Osteocyte (in vitro differentiated cells): ENCODE measurements at regions not wholly inside any gene's neighbourhood (a gene's known extent, or its start where the extent isn't known, plus 50 kb on each side); places are given as distances from the start of the nearest gene placed in this dataset.

Source experiments
- DNase-seq: peaks from one replicate; pipeline ENCODE4 v3.0.0; 2021; ENCODE audit warnings: mixed read lengths; ENCODE audit not compliant: unreplicated experiment; ENCODE audit errors: extremely low spot score
- H3K27ac Mint-ChIP-seq: one replicate; pipeline ENCODE4 v1.8.0; 2021; ENCODE audit warnings: mild to moderate bottlenecking, mixed read lengths; ENCODE audit not compliant: unreplicated experiment
- H3K27me3 Mint-ChIP-seq: one replicate; pipeline ENCODE4 v1.8.0; 2021; ENCODE audit warnings: mixed read lengths; ENCODE audit not compliant: unreplicated experiment
- H3K36me3 Mint-ChIP-seq: one replicate; pipeline ENCODE4 v1.8.0; 2021; ENCODE audit warnings: mixed read lengths; ENCODE audit not compliant: unreplicated experiment
- H3K4me1 Mint-ChIP-seq: one replicate; pipeline ENCODE4 v1.8.0; 2021; ENCODE audit warnings: mixed read lengths; ENCODE audit not compliant: unreplicated experiment
- H3K4me3 Mint-ChIP-seq: one replicate; pipeline ENCODE4 v1.8.0; 2021; ENCODE audit warnings: mild to moderate bottlenecking, moderate library complexity, mixed read lengths; ENCODE audit not compliant: unreplicated experiment
- H3K9me3 Mint-ChIP-seq: one replicate; pipeline ENCODE4 v1.8.0; 2021; ENCODE audit warnings: mixed read lengths; ENCODE audit not compliant: unreplicated experiment
- CTCF ChIP-seq: fragments of 200-600 bp; sonication (generic); IDR thresholded peaks from 2 replicates; pipeline ENCODE4 v1.5.0; 2021; ENCODE audit warnings: antibody characterized with exemption, mild to moderate bottlenecking, moderate library complexity

- no peak for DNase-seq
- Mint-ChIP-seq H3K9me3 (no peaks in the 10 kb centered on the region), H3K4me3 (no peak overlapping the region), H3K36me3 (no peaks in the 10 kb centered on the region), H3K4me1 (no peaks in the 10 kb centered on the region), H3K27me3 (no peaks in the 10 kb centered on the region), H3K27ac (no peak overlapping the region)
- no peak for TF ChIP-seq CTCF
These were observed 756.4 kb downstream of the XPNPEP1 start for GRCh38 chr10:109166935-109167334.

GRCh38 chr10:109159351-109159750 is 764.0 kb downstream of the XPNPEP1 start:
- H3K27ac Mint-ChIP-seq = no peak overlapping the region
- H3K4me3 Mint-ChIP-seq = no peak overlapping the region
- no peak for TF ChIP-seq CTCF
- DNase-seq = no peak
- peaks cover 7% of the 10 kb centered on the region for H3K9me3 Mint-ChIP-seq
- no peaks in the 10 kb centered on the region for H3K4me1 Mint-ChIP-seq
- H3K27me3 Mint-ChIP-seq = no peaks in the 10 kb centered on the region
- H3K36me3 Mint-ChIP-seq = no peaks in the 10 kb centered on the region

GRCh38 chr10:109156396-109156795 is 766.9 kb downstream of the XPNPEP1 start:
- H3K9me3 Mint-ChIP-seq = peaks cover 17% of the 10 kb centered on the region
- no peaks in the 10 kb centered on the region for H3K4me1 Mint-ChIP-seq
- no peaks in the 10 kb centered on the region for H3K27me3 Mint-ChIP-seq
- H3K4me3 Mint-ChIP-seq = no peak overlapping the region
- DNase-seq = no peak
- no peak overlapping the region for H3K27ac Mint-ChIP-seq
- no peak for TF ChIP-seq CTCF
- H3K36me3 Mint-ChIP-seq = no peaks in the 10 kb centered on the region

- no peaks in the 10 kb centered on the region for H3K36me3 Mint-ChIP-seq
- H3K9me3 Mint-ChIP-seq = peaks cover 13% of the 10 kb centered on the region
- no peak for DNase-seq
- no peaks in the 10 kb centered on the region for H3K4me1 Mint-ChIP-seq
- H3K4me3 Mint-ChIP-seq = no peak overlapping the region
- H3K27me3 Mint-ChIP-seq = no peaks in the 10 kb centered on the region
- TF ChIP-seq CTCF = no peak
- no peak overlapping the region for H3K27ac Mint-ChIP-seq
These were observed 773.5 kb downstream of the XPNPEP1 start for GRCh38 chr10:109149666-109150350.

- no peaks in the 10 kb centered on the region for H3K36me3 Mint-ChIP-seq
- DNase-seq = no peak
- H3K27me3 Mint-ChIP-seq = no peaks in the 10 kb centered on the region
- H3K9me3 Mint-ChIP-seq = peaks cover 13% of the 10 kb centered on the region
- H3K4me1 Mint-ChIP-seq = no peaks in the 10 kb centered on the region
- H3K27ac Mint-ChIP-seq = no peak overlapping the region
- TF ChIP-seq CTCF = no peak
- H3K4me3 Mint-ChIP-seq = no peak overlapping the region
These were observed 795.9 kb downstream of the XPNPEP1 start for GRCh38 chr10:109127363-109127762.
